IMR-90 (cell line): ENCODE measurements at regions not wholly inside any gene's neighbourhood (a gene's known extent, or its start where the extent isn't known, plus 50 kb on each side); places are given as distances from the start of the nearest gene placed in this dataset.
A peak's percentile ranks its signal among the peaks of the same experiment; 100 is the strongest.

ENCODE experiments used
- ATAC-seq: fragments of 200-7000 bp; cut with Tn5 transposase; 2 replicates; pipeline ENCODE4 v1.9.1; 2020; ENCODE audit warnings: low read depth, mild to moderate bottlenecking, moderate library complexity
- BruUV-seq: library from RNA; stranded (reverse); fragments of 400-500 nt; replicated peaks from 2 replicates; lab custom pipeline; 2021; lab: Mats Ljungman, UMichigan
- CTCF ChIA-PET: fragments of 300-600 bp; formaldehyde crosslinking; extraction: SDS; loops from one replicate; lab custom pipeline; 2021; ENCODE audit warnings: antibody characterized with exemption; lab: Yijun Ruan, JAX
- POLR2A ChIA-PET: fragments of 300-600 bp; sonication (Branson Sonifier 250); formaldehyde crosslinking; loops from one replicate; lab custom pipeline; 2022; ENCODE audit warnings: antibody characterized with exemption; ENCODE audit not compliant: unreplicated experiment; lab: Charles Lee
- DNase-seq: peaks from one replicate; pipeline ENCODE4 v3.0.0; 2013
- H2AFZ ChIP-seq: replicated peaks from 2 replicates; pipeline ENCODE3; 2013; ENCODE audit warnings: low read length, mild to moderate bottlenecking; ENCODE audit not compliant: poor library complexity
- H2AK5ac ChIP-seq: 2 replicates; pipeline ENCODE4 v1.6.1; 2013; ENCODE audit warnings: low read depth, low read length, inconsistent platforms
- H2AK9ac ChIP-seq: replicated peaks from 2 replicates; pipeline ENCODE3; 2013; ENCODE audit warnings: mild to moderate bottlenecking, low read depth, low read length, moderate library complexity; ENCODE audit not compliant: poor library complexity
- H2BK120ac ChIP-seq: 2 replicates; pipeline ENCODE4 v1.6.1; 2013; ENCODE audit warnings: low read depth, low read length, inconsistent platforms
- H2BK15ac ChIP-seq: 3 replicates; pipeline ENCODE4 v1.6.1; 2013; ENCODE audit warnings: low read depth, low read length, inconsistent platforms
- H2BK20ac ChIP-seq: 2 replicates; pipeline ENCODE4 v1.6.1; 2013; ENCODE audit warnings: low read depth, mild to moderate bottlenecking, inconsistent platforms, low read length, moderate library complexity
- H2BK5ac ChIP-seq: 2 replicates; pipeline ENCODE4 v1.6.1; 2013; ENCODE audit warnings: mild to moderate bottlenecking, low read depth, low read length, inconsistent platforms; ENCODE audit not compliant: poor library complexity, severe bottlenecking
- H3K14ac ChIP-seq: replicated peaks from 2 replicates; pipeline ENCODE4 v1.6.1; 2013; ENCODE audit warnings: low read depth, low read length, inconsistent platforms
- H3K18ac ChIP-seq: 2 replicates; pipeline ENCODE4 v1.6.1; 2013; ENCODE audit warnings: low read depth, low read length, control low read depth
- H3K23ac ChIP-seq: 2 replicates; pipeline ENCODE4 v1.6.1; 2013; ENCODE audit warnings: low read depth, low read length, inconsistent platforms
- H3K27ac ChIP-seq: 2 replicates; pipeline ENCODE4 v1.5.1; 2013; ENCODE audit warnings: mild to moderate bottlenecking, control low read depth, low read length; ENCODE audit not compliant: insufficient read depth
- H3K27me3 ChIP-seq: 2 replicates; pipeline ENCODE4 v1.6.1; 2013; ENCODE audit warnings: low read length; ENCODE audit not compliant: control insufficient read depth, insufficient read depth
- H3K36me3 ChIP-seq: 2 replicates; pipeline ENCODE4 v1.6.1; 2013; ENCODE audit warnings: low read length, mixed read lengths; ENCODE audit not compliant: control insufficient read depth, insufficient read depth
- H3K4ac ChIP-seq: 2 replicates; pipeline ENCODE4 v1.6.1; 2013; ENCODE audit warnings: low read depth, low read length, inconsistent platforms
- H3K4me1 ChIP-seq: 2 replicates; pipeline ENCODE4 v1.6.1; 2013; ENCODE audit warnings: low read length, mixed read lengths; ENCODE audit not compliant: control insufficient read depth, insufficient read depth
- H3K4me2 ChIP-seq: 2 replicates; pipeline ENCODE4 v1.6.1; 2013; ENCODE audit warnings: low read depth, mild to moderate bottlenecking, control low read depth, low read length, moderate library complexity
- H3K4me3 ChIP-seq: 2 replicates; pipeline ENCODE4 v1.5.1; 2013; ENCODE audit warnings: low read depth, mild to moderate bottlenecking, control low read depth, low read length, moderate library complexity; ENCODE audit not compliant: insufficient read depth
- H3K56ac ChIP-seq: 2 replicates; pipeline ENCODE4 v1.6.1; 2013; ENCODE audit warnings: low read length, inconsistent platforms; ENCODE audit not compliant: insufficient read depth; ENCODE audit errors: extremely low read depth
- H3K79me1 ChIP-seq, 2 experiments: 2 replicates each; pipeline ENCODE4 v1.6.1; 2013; ENCODE audit warnings: low read length in 2 of 2, inconsistent platforms in 1 of 2, low read depth in 1 of 2
- H3K9ac ChIP-seq: 2 replicates; pipeline ENCODE4 v1.6.1; 2013; ENCODE audit warnings: low read depth, low read length, control low read depth
- H3K9me1 ChIP-seq: 2 replicates; pipeline ENCODE4 v1.6.1; 2013; ENCODE audit warnings: low read length, inconsistent platforms; ENCODE audit not compliant: insufficient read depth
- H3K9me3 ChIP-seq: 2 replicates; pipeline ENCODE4 v1.6.1; 2013; ENCODE audit warnings: low read length; ENCODE audit not compliant: control insufficient read depth, insufficient read depth
- H4K20me1 ChIP-seq: 2 replicates; pipeline ENCODE4 v1.6.1; 2013; ENCODE audit warnings: low read length, inconsistent platforms; ENCODE audit not compliant: insufficient read depth
- H4K5ac ChIP-seq: 2 replicates; pipeline ENCODE4 v1.6.1; 2013; ENCODE audit warnings: mild to moderate bottlenecking, low read depth, low read length, control low read depth
- H4K8ac ChIP-seq, 2 experiments: 2 replicates each; pipeline ENCODE4 v1.6.1; 2013; ENCODE audit warnings: low read depth in 2 of 2, low read length in 2 of 2, control low read depth in 1 of 2, inconsistent platforms in 1 of 2
- H4K91ac ChIP-seq: 2 replicates; pipeline ENCODE4 v1.6.1; 2013; ENCODE audit warnings: low read depth, low read length, inconsistent platforms; ENCODE audit not compliant: insufficient read depth
- BHLHE40 ChIP-seq: fragments of 150-350 bp; IDR thresholded peaks from 2 replicates; pipeline ENCODE4 v1.6.1; 2016; ENCODE audit warnings: mild to moderate bottlenecking, low read depth, low read length
- WGBS, 2 experiments: methylation state at CpG; one replicate each; pipeline versions ENCODE4 v1.1.5 to v1.1.7; 2013; ENCODE audit warnings: missing lambda C conversion rate in 2 of 2; ENCODE audit not compliant: insufficient read length in 1 of 2; ENCODE audit errors: extremely low coverage in 2 of 2; 5-methylcytosine and 5-hydroxymethylcytosine counted together
- dilution Hi-C: fragments of 300-500 bp; cut with HindIII; formaldehyde crosslinking; loops from one replicate; pipeline ENCODE4 v1.14.3; 2018; ENCODE audit warnings: low sequenced_read_pairs; ENCODE audit not compliant: unreplicated experiment
- in situ Hi-C: fragments of 300-500 bp; cut with MboI; formaldehyde crosslinking; loops from 3 replicates; pipeline ENCODE4 v1.14.3; 2019; ENCODE audit warnings: low sequenced_read_pairs, inconsistent platforms, mixed read lengths
- intact Hi-C: fragments of 100-400 bp; cut with micrococcal nuclease; formaldehyde crosslinking; loops from 2 replicates; pipeline ENCODE4 v1.10.0; 2022
- TF ChIP-seq, protein P1 (sequence below): fragments of 150-350 bp; IDR thresholded peaks from 2 replicates; pipeline ENCODE4 v1.6.1; 2016; ENCODE audit warnings: low read depth, mild to moderate bottlenecking, low read length, moderate library complexity, borderline replicate concordance

- Histone ChIP-seq H4K20me1 (no peaks in the 10 kb centered on the region), H3K36me3 (no peaks in the 10 kb centered on the region), H3K9ac (no peak overlapping the region), H2BK120ac (no peak overlapping the region), H2BK15ac (no peak overlapping the region), H3K4me2 (no peak overlapping the region), H4K5ac (peak overlapping the region; percentile 42; the same call in 1 of the 2 replicates), H3K14ac (peak overlapping the region; percentile 29; the same call in 1 of the 2 replicates), H3K56ac (no peak overlapping the region), H2BK5ac (peak overlapping the region; percentile 24), H4K91ac (no peak overlapping the region), H4K8ac (0 out of 4 replicates have a peak overlapping the region, but pooled peaks of 1 of the 2 experiments have one; percentile 21), H2AK9ac (no peak overlapping the region), H2AK5ac (no peak overlapping the region), H3K27me3 (no peaks in the 10 kb centered on the region), H3K27ac (no peak overlapping the region), H3K79me1 (no peaks in the 10 kb centered on the region), H3K4me1 (no peaks in the 10 kb centered on the region; the same call in 1 of the 2 replicates), H2AFZ (no peak overlapping the region), H3K4ac (no peak overlapping the region), H3K9me1 (peaks cover 2% of the 10 kb centered on the region; the same call in 1 of the 2 replicates), H3K23ac (no peak overlapping the region), H3K18ac (peak overlapping the region; percentile 16; the same call in 1 of the 2 replicates), H2BK20ac (no peak overlapping the region), H3K4me3 (no peak overlapping the region), H3K9me3 (peaks cover 3% of the 10 kb centered on the region)
- no TSS peak for BruUV-seq
- no peak for ATAC-seq
- POLR2A ChIA-PET = no interaction called here
- dilution Hi-C loops (no loop called here), intact Hi-C loops (no loop called here), in situ Hi-C loops (no loop called here)
- CTCF ChIA-PET = interaction anchor here (0.5 kb wide), 1 partner anchor 86 kb away, joined by 4 read pairs; no protein-coding TSS in a partner anchor
- peak; percentile 44 for DNase-seq
- TF ChIP-seq, protein P1, sequence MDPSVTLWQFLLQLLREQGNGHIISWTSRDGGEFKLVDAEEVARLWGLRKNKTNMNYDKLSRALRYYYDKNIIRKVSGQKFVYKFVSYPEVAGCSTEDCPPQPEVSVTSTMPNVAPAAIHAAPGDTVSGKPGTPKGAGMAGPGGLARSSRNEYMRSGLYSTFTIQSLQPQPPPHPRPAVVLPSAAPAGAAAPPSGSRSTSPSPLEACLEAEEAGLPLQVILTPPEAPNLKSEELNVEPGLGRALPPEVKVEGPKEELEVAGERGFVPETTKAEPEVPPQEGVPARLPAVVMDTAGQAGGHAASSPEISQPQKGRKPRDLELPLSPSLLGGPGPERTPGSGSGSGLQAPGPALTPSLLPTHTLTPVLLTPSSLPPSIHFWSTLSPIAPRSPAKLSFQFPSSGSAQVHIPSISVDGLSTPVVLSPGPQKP = no peak
- TF ChIP-seq BHLHE40 = peak; percentile 84
- WGBS, 2 experiments = no CpG with 5 or more reads among the region's 3 CpGs
These were observed 53.5 kb upstream of the NDUFV2 start for GRCh38 chr18:9048808-9049494.
